ENCODE measurements at regions not wholly inside any gene's neighbourhood (a gene's known extent, or its start where the extent isn't known, plus 50 kb on each side); places are given as distances from the start of the nearest gene placed in this dataset.
A peak's percentile ranks its signal among the peaks of the same experiment; 100 is the strongest.
"Not testable (repeated sequence)": the region's sequence is repeated elsewhere in the genome, so short reads cannot be mapped to it uniquely, and the experiment has no call there.

- H3K27me3 Mint-ChIP-seq; H3K9me3 Mint-ChIP-seq; H3K36me3 Mint-ChIP-seq (ENCODE audit: low read depth); CTCF ChIA-PET; H3K4me3 Mint-ChIP-seq; H3K27ac Mint-ChIP-seq; DNase-seq; POLR2A ChIA-PET: not testable (repeated sequence)
- H3K4me1 Mint-ChIP-seq: peaks cover 20% of the 10 kb centered on the region
Observed at GRCh38 chr2:111453308-111453707, 332.6 kb downstream of the BCL2L11 start.

GRCh38 chr2:111453816-111454215 is 333.1 kb downstream of the BCL2L11 start:
- H3K4me3 Mint-ChIP-seq, H3K27ac Mint-ChIP-seq, DNase-seq, H3K9me3 Mint-ChIP-seq, POLR2A ChIA-PET, CTCF ChIA-PET, H3K27me3 Mint-ChIP-seq: not testable (repeated sequence)
- peaks cover 11% of the 10 kb centered on the region for H3K36me3 Mint-ChIP-seq (ENCODE audit: low read depth)
- peaks cover 20% of the 10 kb centered on the region for H3K4me1 Mint-ChIP-seq

- DNase-seq: peak; percentile 34
- Mint-ChIP-seq H3K36me3 (ENCODE audit: low read depth) (peaks cover 11% of the 10 kb centered on the region), H3K4me1 (peaks cover 20% of the 10 kb centered on the region)
- CTCF ChIA-PET, H3K4me3 Mint-ChIP-seq, POLR2A ChIA-PET, H3K27ac Mint-ChIP-seq, H3K9me3 Mint-ChIP-seq, H3K27me3 Mint-ChIP-seq: not testable (repeated sequence)
Observed at GRCh38 chr2:111454404-111454803, 333.7 kb downstream of the BCL2L11 start.

GRCh38 chr2:111455016-111456015 is 334.6 kb downstream of the BCL2L11 start:
- DNase-seq, POLR2A ChIA-PET, H3K27me3 Mint-ChIP-seq, H3K9me3 Mint-ChIP-seq, H3K4me3 Mint-ChIP-seq, H3K27ac Mint-ChIP-seq, CTCF ChIA-PET: not testable (repeated sequence)
- peaks cover 17% of the 10 kb centered on the region for H3K4me1 Mint-ChIP-seq
- peaks cover 11% of the 10 kb centered on the region for H3K36me3 Mint-ChIP-seq (ENCODE audit: low read depth)

GRCh38 chr2:111457191-111457590 is 336.5 kb downstream of the BCL2L11 start:
- DNase-seq, POLR2A ChIA-PET, CTCF ChIA-PET, H3K9me3 Mint-ChIP-seq, H3K27me3 Mint-ChIP-seq, H3K27ac Mint-ChIP-seq, H3K4me3 Mint-ChIP-seq: not testable (repeated sequence)
- peaks cover 12% of the 10 kb centered on the region for H3K36me3 Mint-ChIP-seq (ENCODE audit: low read depth)
- H3K4me1 Mint-ChIP-seq: peaks cover 14% of the 10 kb centered on the region

GRCh38 chr2:111460901-111461300 is 340.2 kb downstream of the BCL2L11 start:
- CTCF ChIA-PET; POLR2A ChIA-PET; H3K27ac Mint-ChIP-seq; H3K27me3 Mint-ChIP-seq; H3K36me3 Mint-ChIP-seq (ENCODE audit: low read depth); H3K9me3 Mint-ChIP-seq; DNase-seq; H3K4me3 Mint-ChIP-seq: not testable (repeated sequence)
- peaks cover 17% of the 10 kb centered on the region for H3K4me1 Mint-ChIP-seq

- POLR2A ChIA-PET; H3K27me3 Mint-ChIP-seq; H3K9me3 Mint-ChIP-seq; H3K36me3 Mint-ChIP-seq (ENCODE audit: low read depth); CTCF ChIA-PET; H3K27ac Mint-ChIP-seq; DNase-seq; H3K4me3 Mint-ChIP-seq: not testable (repeated sequence)
- peaks cover 20% of the 10 kb centered on the region for H3K4me1 Mint-ChIP-seq
Observed at GRCh38 chr2:111461831-111462230, 341.1 kb downstream of the BCL2L11 start.

- H3K36me3 Mint-ChIP-seq (ENCODE audit: low read depth); POLR2A ChIA-PET; H3K9me3 Mint-ChIP-seq; H3K27me3 Mint-ChIP-seq; H3K27ac Mint-ChIP-seq; CTCF ChIA-PET; H3K4me3 Mint-ChIP-seq; DNase-seq: not testable (repeated sequence)
- peaks cover 25% of the 10 kb centered on the region for H3K4me1 Mint-ChIP-seq
Observed at GRCh38 chr2:111462572-111462971, 341.9 kb downstream of the BCL2L11 start.

- POLR2A ChIA-PET; H3K27me3 Mint-ChIP-seq; H3K36me3 Mint-ChIP-seq (ENCODE audit: low read depth); DNase-seq; CTCF ChIA-PET; H3K9me3 Mint-ChIP-seq: not testable (repeated sequence)
- H3K4me3 Mint-ChIP-seq: peak overlapping the region; percentile 10
- H3K4me1 Mint-ChIP-seq: peaks cover 25% of the 10 kb centered on the region
- peak overlapping the region; percentile 54 for H3K27ac Mint-ChIP-seq
Observed at GRCh38 chr2:111463238-111463848, 342.6 kb downstream of the BCL2L11 start.

- peaks cover 25% of the 10 kb centered on the region for H3K4me1 Mint-ChIP-seq
- DNase-seq: peak; percentile 32
- H3K27ac Mint-ChIP-seq; H3K9me3 Mint-ChIP-seq; H3K4me3 Mint-ChIP-seq; H3K36me3 Mint-ChIP-seq (ENCODE audit: low read depth); H3K27me3 Mint-ChIP-seq; CTCF ChIA-PET; POLR2A ChIA-PET: not testable (repeated sequence)
Observed at GRCh38 chr2:111463956-111464355, 343.2 kb downstream of the BCL2L11 start.

- POLR2A ChIA-PET; H3K27ac Mint-ChIP-seq; H3K9me3 Mint-ChIP-seq; H3K27me3 Mint-ChIP-seq; H3K36me3 Mint-ChIP-seq (ENCODE audit: low read depth); CTCF ChIA-PET; H3K4me3 Mint-ChIP-seq; DNase-seq: not testable (repeated sequence)
- peaks cover 25% of the 10 kb centered on the region for H3K4me1 Mint-ChIP-seq
Observed at GRCh38 chr2:111464367-111464766, 343.7 kb downstream of the BCL2L11 start.

GRCh38 chr2:111465521-111465920 is 344.8 kb downstream of the BCL2L11 start:
- H3K27me3 Mint-ChIP-seq, H3K4me3 Mint-ChIP-seq, H3K9me3 Mint-ChIP-seq, H3K27ac Mint-ChIP-seq, CTCF ChIA-PET, POLR2A ChIA-PET, DNase-seq: not testable (repeated sequence)
- Mint-ChIP-seq H3K4me1 (peaks cover 29% of the 10 kb centered on the region), H3K36me3 (ENCODE audit: low read depth) (peaks cover 12% of the 10 kb centered on the region)

GRCh38 chr2:111466744-111467143 is 346.0 kb downstream of the BCL2L11 start:
- H3K9me3 Mint-ChIP-seq: not testable (repeated sequence)

GRCh38 chr2:111470924-111471323 is 350.2 kb downstream of the BCL2L11 start:
- Mint-ChIP-seq H3K4me1 (peaks cover 27% of the 10 kb centered on the region), H3K36me3 (ENCODE audit: low read depth) (peaks cover 26% of the 10 kb centered on the region)
- POLR2A ChIA-PET, H3K27me3 Mint-ChIP-seq, CTCF ChIA-PET, H3K4me3 Mint-ChIP-seq, H3K9me3 Mint-ChIP-seq, DNase-seq, H3K27ac Mint-ChIP-seq: not testable (repeated sequence)

More at GRCh38 chr2:111466744-111467143, 346.0 kb downstream of the BCL2L11 start:
- CTCF ChIA-PET, H3K27me3 Mint-ChIP-seq, POLR2A ChIA-PET, H3K27ac Mint-ChIP-seq, DNase-seq, H3K4me3 Mint-ChIP-seq: not testable (repeated sequence)
- Mint-ChIP-seq H3K36me3 (ENCODE audit: low read depth) (peaks cover 11% of the 10 kb centered on the region), H3K4me1 (peaks cover 29% of the 10 kb centered on the region)

Data from activated CD4-positive, alpha-beta memory T cell treated with anti-CD3 and anti-CD28 coated beads, Interleukin-2, amount 10 ng/mL, durations not matched to agents 7 days and 5 days (primary cell).